Activated T-cell treated with anti-CD3 and anti-CD28 coated beads, Interleukin-2, amount 50 U/mL, for 48 hours (primary cell): ENCODE measurements at regions not wholly inside any gene's neighbourhood (a gene's known extent, or its start where the extent isn't known, plus 50 kb on each side); places are given as distances from the start of the nearest gene placed in this dataset.
A peak's percentile ranks its signal among the peaks of the same experiment; 100 is the strongest.

ENCODE experiments used
- DNase-seq, 2 experiments: peaks; one replicate each; pipeline ENCODE4 v3.0.0-alpha.2; 2020

- no peak for DNase-seq
Observed at GRCh38 chrX:42725196-42725595, 52.8 kb downstream of the PPP1R2C start.

DNA sequence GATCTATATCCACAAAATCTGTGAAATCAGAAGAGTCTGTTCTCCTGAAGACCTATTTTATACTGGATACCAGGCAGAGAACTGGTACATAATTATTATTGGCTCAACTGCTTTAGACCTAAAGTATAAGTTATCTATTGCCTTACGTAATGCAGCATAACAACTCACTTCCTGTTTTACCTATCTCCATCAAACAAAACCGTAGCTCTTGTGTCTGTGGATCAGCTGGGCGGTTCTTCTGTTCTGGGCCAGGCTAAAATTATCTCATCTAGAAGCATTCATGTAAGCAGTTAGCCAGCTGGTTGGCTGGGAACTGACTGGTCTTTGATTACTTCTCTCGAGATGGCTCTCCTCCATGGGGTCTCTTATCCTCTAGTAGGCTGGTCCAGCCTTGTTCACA, 57.8 kb downstream of the PPP1R2C start:
- DNase-seq = no peak

DNA sequence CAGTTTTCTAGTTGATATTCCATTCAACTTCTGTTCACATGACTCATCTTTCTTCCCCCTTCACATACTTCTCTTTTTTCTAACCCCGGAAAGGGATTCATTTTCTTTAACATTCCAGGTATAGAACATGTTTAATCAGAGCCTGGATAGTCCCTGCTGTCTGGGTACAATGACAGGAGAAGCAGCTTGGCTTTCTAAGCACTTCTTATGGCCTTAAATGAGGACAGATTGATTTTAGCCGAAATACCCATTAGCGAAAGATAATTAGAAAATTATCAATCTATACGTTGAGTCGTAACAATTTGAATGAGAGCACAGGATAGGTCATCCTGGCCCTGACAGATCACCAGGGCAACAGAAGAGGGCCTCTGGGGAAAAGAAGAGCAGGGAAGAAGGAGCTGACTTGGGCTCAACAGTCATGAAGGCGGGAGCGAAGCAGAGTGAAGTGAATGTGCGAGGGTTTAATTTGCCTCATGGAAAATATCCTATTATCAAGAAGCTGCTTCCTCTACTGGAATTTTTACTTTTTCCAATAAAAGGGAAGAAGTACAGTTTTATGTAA, 62.2 kb downstream of the PPP1R2C start:
- no peak for DNase-seq

DNA sequence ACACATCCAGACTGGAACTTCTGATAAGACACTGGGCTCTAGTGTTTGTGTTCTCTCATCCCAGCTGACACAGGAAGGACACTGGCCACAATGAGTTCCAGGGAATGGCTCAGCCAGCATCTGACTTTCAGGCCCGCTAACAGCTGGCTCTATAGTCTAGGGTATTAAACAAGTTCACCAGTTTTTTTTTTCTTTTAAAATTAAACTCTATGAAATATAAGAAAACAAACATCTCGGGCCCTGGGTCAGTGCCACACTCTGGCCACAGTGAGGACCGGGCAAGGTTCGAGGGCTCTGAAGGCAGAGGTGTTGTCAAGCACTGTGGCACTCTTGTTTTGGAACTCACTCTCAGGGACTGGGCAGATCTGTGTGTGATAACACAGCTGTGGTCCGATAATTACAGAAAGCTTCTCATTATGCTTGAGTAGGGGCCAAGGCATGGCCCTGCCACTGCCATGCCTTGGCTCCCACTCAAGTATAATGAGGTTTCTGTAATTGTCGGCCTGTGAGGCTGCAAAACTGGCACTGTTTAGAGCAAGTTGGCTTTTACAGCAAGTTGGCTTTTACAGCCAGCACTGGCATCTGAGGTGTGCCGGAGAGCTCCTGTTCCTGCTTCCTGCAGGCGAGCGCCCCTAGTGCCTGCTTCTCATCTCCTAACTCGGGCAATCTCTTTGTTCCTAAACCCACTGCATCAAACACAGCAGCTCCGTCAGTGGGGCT, 62.8 kb downstream of the PPP1R2C start:
- DNase-seq = peak; percentile 32 to 51

DNA sequence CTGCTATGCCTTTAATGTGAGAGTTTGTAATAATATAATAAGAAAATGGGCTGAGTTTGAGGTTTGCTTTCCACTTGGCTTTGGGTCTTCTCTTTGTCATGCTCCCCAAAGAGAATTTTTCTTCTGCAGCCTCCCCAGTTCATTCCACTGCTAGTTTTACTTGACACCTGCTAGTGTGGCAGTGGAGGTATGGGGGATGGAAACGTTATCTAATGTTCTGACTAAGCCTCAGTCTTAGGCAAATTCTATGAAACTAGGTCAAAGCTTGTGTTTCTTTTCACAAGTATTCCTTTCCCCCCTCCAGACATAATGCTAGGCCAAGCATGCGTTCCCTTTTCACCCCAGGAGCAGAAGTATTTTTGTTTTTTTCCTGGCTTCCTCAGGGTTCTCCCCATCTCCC, 67.5 kb downstream of the PPP1R2C start:
- no peak for DNase-seq

DNA sequence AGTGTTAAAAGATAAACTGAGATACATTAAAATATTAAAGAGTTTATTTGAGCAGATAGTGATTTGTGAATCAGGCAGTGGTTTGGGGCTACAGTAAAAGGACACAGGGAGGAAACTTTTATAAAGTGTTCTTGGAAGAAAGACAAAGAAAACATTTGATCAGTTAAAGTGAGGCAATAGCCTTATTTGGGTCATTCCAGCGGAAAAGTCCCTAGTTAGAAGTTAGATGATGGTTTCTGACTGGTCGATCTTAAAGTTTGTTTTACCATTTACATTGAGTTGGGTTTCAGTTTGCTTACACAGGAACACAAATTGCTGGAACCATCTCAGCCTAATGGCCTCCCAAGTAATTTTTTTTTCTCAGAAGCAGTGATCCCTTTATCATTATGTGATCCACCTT, 69.7 kb downstream of the PPP1R2C start:
- no peak for DNase-seq

GRCh38 chrX:42707742-42708141, 70.2 kb downstream of the PPP1R2C start:
- no peak for DNase-seq

- no peak for DNase-seq
Observed at GRCh38 chrX:42704454-42704853, 73.5 kb downstream of the PPP1R2C start.

- no peak for DNase-seq
Observed at GRCh38 chrX:42697544-42697943, 80.4 kb downstream of the PPP1R2C start.

GRCh38 chrX:42696536-42697124, 81.3 kb downstream of the PPP1R2C start:
- DNase-seq = no peak

DNA sequence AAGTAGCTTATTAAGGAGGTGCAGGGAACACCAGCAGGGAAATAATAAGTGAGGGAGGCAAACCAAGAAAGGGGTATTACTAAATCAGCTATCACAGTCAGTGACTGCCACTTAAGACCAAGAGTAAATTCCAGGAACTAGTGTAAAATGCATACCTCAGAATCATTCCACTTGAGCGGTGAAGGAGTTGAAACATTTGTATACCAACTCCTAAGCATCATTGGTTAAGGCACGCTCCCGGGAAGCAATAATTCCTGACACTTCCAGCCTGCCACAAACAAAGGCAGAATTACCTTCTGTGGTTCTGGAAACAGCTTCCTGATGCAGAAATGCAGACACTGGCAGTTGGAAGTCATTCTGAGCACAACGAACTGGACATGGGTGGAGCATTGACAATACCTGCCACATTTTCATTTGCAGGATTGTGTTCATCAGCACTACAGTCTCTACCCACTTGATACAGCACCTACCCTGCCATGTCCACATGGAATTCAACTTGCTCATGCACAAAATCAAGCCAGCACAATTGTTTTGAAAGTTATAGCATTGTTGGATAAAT, 82.1 kb downstream of the PPP1R2C start:
- no peak for DNase-seq

GRCh38 chrX:42694260-42694815, 83.6 kb downstream of the PPP1R2C start:
- DNase-seq = peak in 1 of 2 experiments; percentile 27

GRCh38 chrX:42691196-42691595, 86.8 kb downstream of the PPP1R2C start:
- no peak for DNase-seq

DNA sequence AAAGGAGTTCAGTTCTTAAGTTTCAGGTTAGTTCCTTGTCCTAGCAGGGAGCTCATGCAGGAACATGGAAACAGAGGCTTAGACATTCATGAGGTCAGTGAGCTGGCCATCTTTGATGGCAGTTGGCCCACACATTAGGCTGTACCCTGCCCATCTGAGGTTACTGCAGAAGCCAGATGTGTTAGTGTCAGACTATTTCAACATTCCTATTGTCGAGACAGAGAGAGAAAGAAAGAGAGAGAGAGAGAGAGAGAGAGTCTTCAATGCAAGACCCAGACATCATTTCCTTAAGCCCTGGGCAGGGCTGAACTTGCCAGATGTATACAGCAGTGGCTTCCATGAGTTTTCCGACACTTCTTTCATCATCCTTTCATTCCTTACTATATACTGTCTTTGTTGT, 91.3 kb downstream of the PPP1R2C start:
- DNase-seq = no peak

GRCh38 chrX:42686296-42686695, 91.7 kb downstream of the PPP1R2C start:
- DNase-seq = no peak

DNA sequence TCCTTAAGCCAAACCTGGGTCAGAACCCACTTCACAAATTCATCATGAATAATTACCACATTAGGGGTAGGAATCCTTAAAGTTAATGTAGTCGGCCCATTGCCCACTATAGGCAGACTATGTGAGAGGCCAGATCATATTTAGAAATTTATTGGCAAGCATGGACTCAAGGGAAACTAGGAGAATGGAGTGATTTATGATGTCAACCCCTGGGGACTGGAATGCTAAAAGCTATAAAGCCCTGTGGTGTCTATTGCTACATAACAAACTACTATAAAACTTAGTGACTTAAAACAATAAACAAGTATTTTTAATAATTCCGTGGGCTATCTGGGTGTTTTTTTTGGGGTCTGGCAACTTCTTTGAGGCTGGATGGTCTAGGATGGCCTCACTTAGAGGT, 93.9 kb downstream of the PPP1R2C start:
- no peak for DNase-seq

- DNase-seq = no peak
Observed at GRCh38 chrX:42680666-42681065, 97.3 kb downstream of the PPP1R2C start.

DNA sequence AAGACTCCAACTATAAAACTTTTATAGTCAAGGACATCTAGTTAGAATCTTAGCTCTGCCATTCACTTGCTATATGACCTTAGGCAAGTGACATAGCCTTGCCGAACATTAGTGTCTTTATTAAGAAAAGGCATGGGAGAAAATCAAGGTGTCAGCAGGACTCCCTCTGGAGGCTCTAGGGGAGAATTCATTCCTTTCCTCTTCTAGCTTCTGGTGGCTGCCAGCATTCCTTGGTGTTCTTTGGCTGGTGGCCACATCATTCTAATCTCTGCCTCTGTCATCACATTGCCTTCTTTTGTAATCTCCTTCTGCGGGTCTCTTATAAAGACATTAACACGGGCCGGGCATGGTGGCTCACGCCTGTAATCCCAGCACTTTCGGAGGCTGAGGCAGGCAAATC, 99.8 kb downstream of the PPP1R2C start:
- DNase-seq = no peak

DNA sequence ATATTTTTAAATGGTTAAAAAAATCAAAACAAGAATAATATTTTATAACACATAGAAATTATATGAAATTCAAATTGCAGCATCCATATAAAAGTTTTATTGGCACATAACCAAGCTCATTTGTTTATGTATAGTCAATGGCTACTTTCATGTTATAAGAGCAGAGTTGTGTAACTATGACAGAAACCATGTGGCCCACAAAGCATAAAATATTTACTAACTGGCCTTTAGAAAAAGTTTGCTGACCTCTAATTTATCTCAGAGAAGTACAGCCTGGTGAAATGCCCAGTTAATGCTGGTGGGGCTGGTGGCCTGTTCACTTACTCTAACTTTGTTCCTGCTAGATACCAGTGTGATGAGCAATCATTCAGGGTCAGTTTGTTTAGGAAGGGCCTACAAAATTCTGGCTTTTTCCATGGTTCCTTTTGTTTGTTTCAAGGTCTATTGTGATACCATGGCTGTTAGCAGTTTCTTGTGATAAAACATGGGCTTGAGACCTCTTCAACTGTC, 104.6 kb downstream of the PPP1R2C start:
- DNase-seq = no peak

- DNase-seq = no peak
Observed at GRCh38 chrX:42664680-42665079, 113.3 kb downstream of the PPP1R2C start.

- no peak for DNase-seq
Observed at GRCh38 chrX:42628471-42628870, 149.5 kb downstream of the PPP1R2C start.

- DNase-seq = no peak
Observed at GRCh38 chrX:42627891-42628290, 150.1 kb downstream of the PPP1R2C start.

DNA sequence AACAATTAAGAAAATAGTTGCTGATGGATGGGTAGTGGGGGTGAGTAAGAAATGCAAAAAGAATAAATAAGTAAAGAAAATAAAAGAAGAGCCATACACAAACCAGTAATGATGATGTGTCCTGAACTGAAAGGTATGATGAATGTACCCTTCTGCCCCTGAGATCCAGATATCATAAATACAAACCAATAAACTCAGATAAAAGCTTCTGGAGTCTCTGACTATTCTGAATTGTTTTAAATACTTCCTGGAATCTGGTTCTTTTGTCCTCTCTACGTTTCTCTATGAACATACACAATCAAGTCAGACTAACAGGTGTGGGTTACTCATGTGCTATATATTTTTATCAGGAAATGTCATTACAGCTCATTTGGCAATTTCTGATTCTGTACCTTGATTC, 153.4 kb downstream of the PPP1R2C start:
- no peak for DNase-seq

DNA sequence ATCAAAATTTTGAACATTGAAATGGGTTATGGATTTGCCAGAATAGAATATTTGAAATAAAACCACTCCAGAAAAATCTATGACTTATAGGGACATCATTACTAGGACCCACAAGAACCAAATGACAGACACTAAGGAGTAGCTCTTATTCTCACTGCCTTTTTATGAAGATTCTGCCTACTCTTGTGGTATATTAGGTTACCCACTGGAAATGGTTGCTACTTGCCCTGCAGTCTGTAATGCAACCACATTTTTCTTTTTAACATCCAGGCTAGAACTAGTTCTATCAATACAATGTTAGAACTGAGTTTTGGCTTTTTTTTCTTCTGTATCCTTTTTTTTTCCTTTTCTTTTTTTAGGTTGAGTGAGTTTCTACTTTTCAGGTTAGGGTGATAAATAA, 158.9 kb downstream of the PPP1R2C start:
- no peak for DNase-seq
